ENCODE measurements at regions not wholly inside any gene's neighbourhood (a gene's known extent, or its start where the extent isn't known, plus 50 kb on each side); places are given as distances from the start of the nearest gene placed in this dataset.
"Not testable (repeated sequence)": the region's sequence is repeated elsewhere in the genome, so short reads cannot be mapped to it uniquely, and the experiment has no call there.

DNA sequence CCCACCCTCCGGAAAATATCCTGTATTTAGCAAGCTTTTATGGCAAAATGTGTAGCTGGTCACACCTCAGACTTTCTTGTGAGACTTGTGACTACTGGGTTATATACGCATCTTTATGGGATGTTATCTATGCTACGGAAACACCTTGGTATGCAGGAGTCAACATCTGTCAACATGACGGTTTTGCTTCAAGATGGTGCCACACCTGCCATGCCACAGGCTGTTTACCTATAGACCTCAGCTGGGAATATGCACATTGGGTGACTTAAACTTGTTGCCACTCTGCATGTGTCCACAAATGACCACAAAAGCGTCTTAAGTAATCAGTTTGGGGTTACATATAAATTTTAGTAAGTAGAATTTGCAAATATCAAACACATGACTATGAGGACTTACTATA is 192.3 kb upstream of the ATP6AP2 start:
- CTCF ChIA-PET = no interaction called here
- BruUV-seq (replicated peaks) = no TSS peak
- H3K4me1 Mint-ChIP-seq (ENCODE audit: low read depth, unreplicated experiment) = no peaks in the 10 kb centered on the region
- no peaks in the 10 kb centered on the region for H3K27me3 Mint-ChIP-seq (ENCODE audit: unreplicated experiment)
- H3K4me3 Mint-ChIP-seq (ENCODE audit: low read depth, unreplicated experiment) = no peak overlapping the region
- TF ChIP-seq CTCF (IDR thresholded peaks at IDR 0.05; ENCODE audit: unreplicated experiment) = no peak
- H3K9me3 Mint-ChIP-seq (ENCODE audit: low read depth, unreplicated experiment) = no peaks in the 10 kb centered on the region
- intact Hi-C loops (cut with micrococcal nuclease; ENCODE audit: unreplicated experiment) = no loop called here
- no peak for DNase-seq
- H3K36me3 Mint-ChIP-seq (ENCODE audit: insufficient read depth, unreplicated experiment) = no peaks in the 10 kb centered on the region
- no peak overlapping the region for H3K27ac Mint-ChIP-seq (ENCODE audit: unreplicated experiment)

DNA sequence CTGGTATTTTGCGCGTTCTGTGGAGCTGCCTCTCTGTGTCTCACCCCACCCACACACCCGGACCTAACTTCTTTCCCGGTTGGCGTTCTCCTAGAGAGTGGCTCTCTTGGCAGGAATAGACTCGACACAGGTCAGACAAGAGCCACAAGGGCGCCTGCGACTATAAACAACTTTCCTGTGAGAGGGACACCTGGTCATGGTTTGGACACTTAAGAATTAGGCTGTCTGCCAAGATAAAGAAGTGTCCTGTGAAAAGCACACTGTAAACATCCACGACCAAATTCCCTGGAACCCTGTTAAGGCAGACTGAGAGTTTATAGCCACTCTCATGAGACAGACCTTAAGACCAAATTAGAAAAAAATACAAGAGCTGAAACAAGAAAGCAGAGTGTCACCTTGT is 192.9 kb upstream of the ATP6AP2 start:
- CTCF ChIA-PET; H3K27ac Mint-ChIP-seq (ENCODE audit: unreplicated experiment); BruUV-seq (replicated peaks); DNase-seq; H3K9me3 Mint-ChIP-seq (ENCODE audit: low read depth, unreplicated experiment); H3K4me3 Mint-ChIP-seq (ENCODE audit: low read depth, unreplicated experiment); H3K27me3 Mint-ChIP-seq (ENCODE audit: unreplicated experiment); intact Hi-C loops (cut with micrococcal nuclease; ENCODE audit: unreplicated experiment); H3K4me1 Mint-ChIP-seq (ENCODE audit: low read depth, unreplicated experiment); H3K36me3 Mint-ChIP-seq (ENCODE audit: insufficient read depth, unreplicated experiment): not testable (repeated sequence)

GRCh38 chrX:40387311-40387710 is 193.5 kb upstream of the ATP6AP2 start:
- BruUV-seq (replicated peaks); CTCF ChIA-PET; H3K9me3 Mint-ChIP-seq (ENCODE audit: low read depth, unreplicated experiment): not testable (repeated sequence)

DNA sequence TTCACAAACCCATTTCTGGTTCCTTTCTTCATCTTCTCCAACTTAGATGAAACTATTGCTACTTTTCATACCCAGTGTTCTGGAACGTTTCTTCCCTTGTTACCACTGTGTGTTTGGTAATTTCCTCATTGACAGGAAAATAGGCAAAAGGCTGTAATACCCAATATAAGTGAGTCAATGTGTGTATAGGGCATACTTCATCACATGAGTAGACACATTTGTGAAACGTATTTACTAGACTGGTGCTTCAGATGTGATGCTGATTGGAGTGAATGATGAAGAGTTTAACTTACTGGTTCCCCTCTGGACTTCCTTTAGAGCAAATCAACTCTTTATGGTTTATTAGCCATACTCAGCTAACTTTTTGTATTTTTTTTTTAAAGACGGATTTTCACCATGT is 195.1 kb upstream of the ATP6AP2 start:
- no peak for DNase-seq
- H3K9me3 Mint-ChIP-seq (ENCODE audit: low read depth, unreplicated experiment) = no peaks in the 10 kb centered on the region

More at GRCh38 chrX:40387311-40387710, 193.5 kb upstream of the ATP6AP2 start:
- H3K36me3 Mint-ChIP-seq (ENCODE audit: insufficient read depth, unreplicated experiment); intact Hi-C loops (cut with micrococcal nuclease; ENCODE audit: unreplicated experiment); H3K4me1 Mint-ChIP-seq (ENCODE audit: low read depth, unreplicated experiment); H3K4me3 Mint-ChIP-seq (ENCODE audit: low read depth, unreplicated experiment); DNase-seq; H3K27ac Mint-ChIP-seq (ENCODE audit: unreplicated experiment); H3K27me3 Mint-ChIP-seq (ENCODE audit: unreplicated experiment): not testable (repeated sequence)

GRCh38 chrX:40385256-40385655 is 195.5 kb upstream of the ATP6AP2 start:
- BruUV-seq (replicated peaks) = no TSS peak
- no peak overlapping the region for H3K4me3 Mint-ChIP-seq (ENCODE audit: low read depth, unreplicated experiment)

More for the DNA sequence above, 195.1 kb upstream of the ATP6AP2 start:
- no peaks in the 10 kb centered on the region for H3K27me3 Mint-ChIP-seq (ENCODE audit: unreplicated experiment)
- H3K27ac Mint-ChIP-seq (ENCODE audit: unreplicated experiment) = no peak overlapping the region
- H3K4me3 Mint-ChIP-seq (ENCODE audit: low read depth, unreplicated experiment) = no peak overlapping the region
- no peaks in the 10 kb centered on the region for H3K36me3 Mint-ChIP-seq (ENCODE audit: insufficient read depth, unreplicated experiment)
- intact Hi-C loops (cut with micrococcal nuclease; ENCODE audit: unreplicated experiment) = no loop called here
- TF ChIP-seq CTCF (IDR thresholded peaks at IDR 0.05; ENCODE audit: unreplicated experiment) = no peak
- no peaks in the 10 kb centered on the region for H3K4me1 Mint-ChIP-seq (ENCODE audit: low read depth, unreplicated experiment)
- CTCF ChIA-PET = no interaction called here
- no TSS peak for BruUV-seq (replicated peaks)

More at GRCh38 chrX:40385256-40385655, 195.5 kb upstream of the ATP6AP2 start:
- Mint-ChIP-seq H3K4me1 (ENCODE audit: low read depth, unreplicated experiment) (no peaks in the 10 kb centered on the region), H3K27ac (ENCODE audit: unreplicated experiment) (no peak overlapping the region), H3K27me3 (ENCODE audit: unreplicated experiment) (no peaks in the 10 kb centered on the region), H3K36me3 (ENCODE audit: insufficient read depth, unreplicated experiment) (no peaks in the 10 kb centered on the region), H3K9me3 (ENCODE audit: low read depth, unreplicated experiment) (no peaks in the 10 kb centered on the region)
- no peak for TF ChIP-seq CTCF (IDR thresholded peaks at IDR 0.05; ENCODE audit: unreplicated experiment)
- intact Hi-C loops (cut with micrococcal nuclease; ENCODE audit: unreplicated experiment) = no loop called here
- CTCF ChIA-PET = no interaction called here
- no peak for DNase-seq
